ENCODE measurements at regions not wholly inside any gene's neighbourhood (a gene's known extent, or its start where the extent isn't known, plus 50 kb on each side); places are given as distances from the start of the nearest gene placed in this dataset.

- DNase-seq (ENCODE audit: low spot score in 2 of 2) (no peak), ATAC-seq (no peak)
- Mint-ChIP-seq H3K27ac (no peak overlapping the region), H3K36me3 (no peaks in the 10 kb centered on the region), H3K9me3 (no peaks in the 10 kb centered on the region)
Observed at GRCh38 chr6:130743175-130743574, 84.0 kb upstream of the SMLR1 start.

DNA sequence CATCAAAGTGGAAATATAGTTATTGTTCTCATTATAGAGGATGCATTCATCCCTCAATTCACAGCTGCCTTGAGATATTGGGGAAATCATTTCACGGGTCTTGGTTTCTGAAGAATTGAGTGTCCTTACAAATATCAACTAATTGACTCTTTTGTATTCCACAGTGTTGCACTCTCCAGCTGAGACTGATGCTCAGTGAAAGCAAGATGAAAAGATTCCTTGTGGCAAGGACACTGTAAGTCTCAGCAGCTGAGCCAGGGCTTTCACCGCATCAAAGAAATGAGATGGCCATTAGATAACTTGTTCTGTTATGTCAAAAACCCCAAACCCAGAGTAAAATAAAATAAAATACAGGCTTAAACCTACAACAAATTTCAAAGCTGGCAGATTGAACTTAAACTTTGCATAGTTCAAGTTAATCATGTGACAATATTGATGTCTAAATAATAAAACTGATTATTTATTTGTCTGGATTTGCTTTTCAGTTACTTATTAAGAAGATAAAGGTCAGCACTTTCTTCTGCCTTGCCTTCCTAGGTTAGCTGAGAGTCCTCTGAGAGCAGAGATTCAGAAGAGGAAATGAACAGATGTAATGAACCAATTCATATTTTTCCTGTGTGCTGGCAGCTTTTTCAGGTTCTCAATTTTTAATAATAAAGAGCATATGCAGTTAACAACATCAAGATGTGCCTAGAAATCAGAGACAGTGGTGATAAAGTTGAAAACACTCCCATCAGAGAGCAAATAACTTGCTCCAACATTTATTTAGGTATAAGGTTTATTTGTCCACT lies 82.4 kb upstream of the SMLR1 start:
- Mint-ChIP-seq H3K9me3 (peaks cover 3 to 5% of the 10 kb centered on the region in 2 donors), H3K27ac (no peak overlapping the region), H3K36me3 (peaks cover 5% of the 10 kb centered on the region in 2 donors)
- ATAC-seq = no peak
- no peak for DNase-seq (ENCODE audit: low spot score in 2 of 2)

- Mint-ChIP-seq H3K27ac (no peak overlapping the region), H3K9me3 (peaks cover 3 to 5% of the 10 kb centered on the region in 2 donors), H3K36me3 (peaks cover 5 to 12% of the 10 kb centered on the region in 2 donors)
- ATAC-seq = no peak
- DNase-seq (ENCODE audit: low spot score in 2 of 2) = no peak
Observed at GRCh38 chr6:130748041-130748440, 79.2 kb upstream of the SMLR1 start.

DNA sequence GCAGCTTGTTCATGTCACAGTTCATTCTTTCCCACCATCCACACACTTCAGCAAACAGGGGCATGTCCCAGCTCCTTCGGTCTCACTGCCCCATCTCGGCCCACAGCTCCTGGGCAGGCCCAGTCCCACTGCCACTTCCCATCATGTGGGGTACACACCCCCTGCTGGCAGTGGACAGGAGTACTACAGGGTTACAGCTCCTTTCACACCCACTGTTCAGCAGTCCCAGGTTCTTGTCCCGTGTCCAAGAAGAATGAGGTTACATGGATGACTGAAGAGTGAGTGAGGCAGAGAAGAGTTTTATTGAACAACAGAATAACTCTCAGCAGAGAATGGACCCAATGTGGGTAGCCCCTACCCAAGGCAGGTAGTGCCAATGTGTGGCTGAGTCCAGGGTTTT lies 77.8 kb upstream of the SMLR1 start:
- Mint-ChIP-seq H3K36me3 (peaks cover 5 to 12% of the 10 kb centered on the region in 2 donors), H3K9me3 (peaks cover 3 to 5% of the 10 kb centered on the region in 2 donors), H3K27ac (no peak overlapping the region)
- DNase-seq (ENCODE audit: low spot score in 2 of 2) = no peak
- ATAC-seq = no peak

DNA sequence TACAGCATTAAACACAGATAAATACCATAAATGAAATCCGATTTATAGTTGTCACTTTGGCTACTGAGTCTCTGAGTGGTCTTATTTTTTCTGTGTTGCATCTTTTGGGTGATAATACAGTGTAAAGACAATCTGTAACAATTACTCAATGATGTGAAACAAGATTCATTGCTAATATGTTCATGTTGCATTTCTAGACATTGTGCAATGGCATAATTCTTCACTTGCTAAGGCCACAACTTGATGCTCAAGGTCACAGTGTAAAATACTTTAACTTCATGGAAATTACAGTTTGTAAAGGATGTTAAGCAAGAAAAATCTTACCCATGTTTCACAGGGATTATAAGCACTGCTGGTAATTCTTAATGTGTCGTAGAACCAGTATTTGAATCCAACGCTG lies 74.9 kb upstream of the SMLR1 start:
- peaks cover 5 to 12% of the 10 kb centered on the region in 2 donors for H3K36me3 Mint-ChIP-seq
- peaks cover 3 to 5% of the 10 kb centered on the region in 2 donors for H3K9me3 Mint-ChIP-seq
- H3K27ac Mint-ChIP-seq = no peak overlapping the region
- no peak for DNase-seq (ENCODE audit: low spot score in 2 of 2)
- ATAC-seq = no peak

- Mint-ChIP-seq H3K36me3 (peaks cover 0 to 7% of the 10 kb centered on the region in 2 donors), H3K27ac (no peak overlapping the region), H3K9me3 (no peaks in the 10 kb centered on the region)
- ATAC-seq = no peak
- no peak for DNase-seq (ENCODE audit: low spot score in 2 of 2)
Observed at GRCh38 chr6:130754786-130755367, 72.3 kb upstream of the SMLR1 start.

- no peak overlapping the region for H3K27ac Mint-ChIP-seq
Observed at GRCh38 chr6:130755368-130756034, 71.7 kb upstream of the SMLR1 start.

DNA sequence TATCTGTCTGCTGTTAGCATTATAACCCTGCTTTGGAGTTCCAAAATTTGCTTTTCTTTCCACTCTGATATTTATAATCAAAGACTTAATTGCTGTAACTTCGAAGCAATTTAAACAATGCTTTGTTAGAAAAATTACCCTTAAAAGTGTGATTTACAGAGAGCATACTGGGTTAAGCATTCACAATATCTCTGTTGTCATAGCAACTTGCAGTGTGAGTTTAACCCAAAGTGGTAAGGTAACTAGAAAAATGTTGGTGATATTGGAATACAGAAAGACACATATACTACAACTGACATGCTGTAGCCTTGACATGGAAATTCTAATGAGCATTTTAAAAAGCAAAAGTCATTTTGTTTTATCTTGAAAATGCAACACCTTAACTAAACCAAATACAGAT lies 70.4 kb upstream of the SMLR1 start:
- no peak for ATAC-seq
- Mint-ChIP-seq H3K9me3 (no peaks in the 10 kb centered on the region), H3K36me3 (no peaks in the 10 kb centered on the region), H3K27ac (no peak overlapping the region)
- DNase-seq (ENCODE audit: low spot score in 2 of 2) = no peak

More at GRCh38 chr6:130755368-130756034, 71.7 kb upstream of the SMLR1 start:
- Mint-ChIP-seq H3K9me3 (no peaks in the 10 kb centered on the region), H3K36me3 (peaks cover 0 to 7% of the 10 kb centered on the region in 2 donors)
- DNase-seq (ENCODE audit: low spot score in 2 of 2) (no peak), ATAC-seq (no peak)

DNA sequence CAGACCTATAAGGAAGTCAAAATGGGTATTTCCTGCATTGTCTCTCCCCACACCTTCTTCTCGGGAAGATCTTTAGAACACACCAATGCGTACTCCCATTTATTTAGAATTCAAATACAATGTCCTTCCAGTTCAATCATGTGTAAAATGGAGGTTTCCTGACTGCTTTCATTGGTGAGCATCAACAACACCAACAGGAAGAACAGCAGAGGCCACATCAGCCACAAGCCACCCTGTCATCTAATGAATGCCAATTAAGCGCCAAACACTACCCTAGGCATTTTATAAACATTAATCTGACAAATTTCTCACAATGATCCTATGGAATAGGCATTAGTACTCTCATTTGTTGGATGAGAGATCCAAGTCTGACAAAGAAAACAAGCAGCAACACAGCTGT lies 68.4 kb upstream of the SMLR1 start:
- DNase-seq (ENCODE audit: low spot score in 2 of 2) = no peak

DNA sequence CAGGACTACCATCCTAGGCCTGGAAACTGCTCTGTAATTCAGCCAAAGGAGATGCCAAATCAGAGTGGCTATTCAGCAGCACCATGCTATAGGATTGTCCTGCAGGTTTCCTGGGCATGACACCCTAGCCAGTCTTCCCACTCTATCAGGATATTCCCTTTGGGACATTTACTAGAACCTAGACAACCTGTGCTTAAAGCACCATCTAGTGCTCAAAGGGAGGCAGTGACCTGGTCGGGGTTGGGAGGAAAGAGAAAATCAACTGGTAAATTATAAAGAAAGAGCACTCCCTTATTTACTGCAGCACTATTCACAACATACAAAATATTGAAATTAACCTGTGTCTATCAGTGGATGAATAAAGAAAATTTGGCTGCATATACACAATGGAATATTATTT lies 67.2 kb upstream of the SMLR1 start:
- DNase-seq (ENCODE audit: low spot score in 2 of 2) (no peak), ATAC-seq (no peak)
- H3K27ac Mint-ChIP-seq = no peak overlapping the region
- no peaks in the 10 kb centered on the region for H3K9me3 Mint-ChIP-seq
- no peaks in the 10 kb centered on the region for H3K36me3 Mint-ChIP-seq

More for the DNA sequence above, 68.4 kb upstream of the SMLR1 start:
- H3K36me3 Mint-ChIP-seq = no peaks in the 10 kb centered on the region
- H3K27ac Mint-ChIP-seq = no peak overlapping the region
- no peak for ATAC-seq
- H3K9me3 Mint-ChIP-seq = no peaks in the 10 kb centered on the region

DNA sequence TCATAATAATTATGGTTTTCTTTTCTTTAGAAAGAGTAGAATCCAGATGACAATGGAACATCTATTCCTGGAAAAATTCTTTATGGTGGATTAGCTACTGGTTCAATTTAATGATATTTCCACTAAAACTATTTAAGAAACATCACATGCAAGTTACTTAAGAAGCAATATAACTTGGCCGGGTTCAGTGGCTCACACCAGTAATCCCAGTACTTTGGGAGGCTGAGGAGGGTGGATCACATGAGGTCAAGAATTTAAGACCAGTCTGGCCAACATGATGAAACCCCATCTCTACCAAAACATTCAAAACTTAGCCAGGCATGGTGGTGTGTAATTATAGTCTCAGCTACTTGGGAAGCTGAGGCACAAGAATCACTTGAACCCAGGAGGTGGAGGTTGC lies 65.9 kb upstream of the SMLR1 start:
- Mint-ChIP-seq H3K36me3 (no peaks in the 10 kb centered on the region), H3K27ac (no peak overlapping the region), H3K9me3 (no peaks in the 10 kb centered on the region)
- no peak for DNase-seq (ENCODE audit: low spot score in 2 of 2)
- no peak for ATAC-seq

DNA sequence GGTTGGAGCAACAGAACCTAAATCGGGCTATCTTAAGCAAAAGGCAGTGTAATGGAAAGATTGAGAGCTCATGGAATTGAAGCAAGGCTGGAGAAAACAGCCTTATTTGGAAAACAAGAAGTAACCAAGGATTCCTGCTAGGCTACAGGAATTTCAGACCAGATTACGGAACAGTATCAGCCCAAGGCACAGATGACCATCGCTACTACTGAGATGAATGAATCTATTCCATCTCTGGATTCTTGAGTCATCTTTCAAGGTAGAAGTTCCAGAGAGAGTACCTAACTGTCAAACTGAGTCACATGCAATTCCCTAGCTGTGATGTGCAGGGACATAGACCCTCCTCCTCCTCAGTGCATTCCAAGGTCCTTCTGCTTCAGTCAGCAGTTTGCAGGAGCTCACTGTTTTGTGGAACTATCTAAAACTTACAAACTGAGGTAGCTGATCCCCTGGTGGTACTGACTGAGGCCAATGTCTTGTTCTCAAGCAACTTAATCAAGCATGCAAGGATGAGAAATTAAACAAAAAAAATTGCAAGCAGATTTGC lies 62.0 kb upstream of the SMLR1 start:
- Mint-ChIP-seq H3K9me3 (no peaks in the 10 kb centered on the region), H3K27ac (no peak overlapping the region), H3K36me3 (no peaks in the 10 kb centered on the region)
- ATAC-seq (no peak), DNase-seq (ENCODE audit: low spot score in 2 of 2) (no peak)

GRCh38 chr6:130766239-130767144 lies 60.7 kb upstream of the SMLR1 start:
- no peaks in the 10 kb centered on the region for H3K9me3 Mint-ChIP-seq
- ATAC-seq = no peak
- H3K27ac Mint-ChIP-seq = no peak overlapping the region

DNA sequence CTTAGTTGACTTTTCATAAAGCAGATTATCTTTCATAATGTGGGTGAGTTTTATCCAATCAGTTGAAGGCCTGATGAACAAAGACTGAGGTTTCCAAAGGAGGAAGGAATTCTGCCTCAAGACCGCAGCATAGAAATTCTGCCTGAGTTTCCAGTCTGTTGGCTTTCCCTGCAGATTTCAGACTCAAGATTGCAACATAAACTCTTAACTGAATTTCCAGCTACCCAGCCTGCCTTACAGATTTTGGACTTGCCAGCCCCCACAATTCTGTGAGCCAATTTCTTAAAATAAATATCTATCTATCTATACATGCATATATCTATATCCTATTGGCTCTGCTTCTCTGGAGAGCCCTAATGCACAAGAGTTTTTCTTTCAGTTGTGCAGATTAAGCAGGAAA lies 57.3 kb upstream of the SMLR1 start:
- ATAC-seq = no peak
- H3K27ac Mint-ChIP-seq = no peak overlapping the region
- H3K9me3 Mint-ChIP-seq = no peaks in the 10 kb centered on the region
- no peak for DNase-seq (ENCODE audit: low spot score in 2 of 2)
- H3K36me3 Mint-ChIP-seq = no peaks in the 10 kb centered on the region

More at GRCh38 chr6:130766239-130767144, 60.7 kb upstream of the SMLR1 start:
- no peaks in the 10 kb centered on the region for H3K36me3 Mint-ChIP-seq
- no peak for DNase-seq (ENCODE audit: low spot score in 2 of 2)

DNA sequence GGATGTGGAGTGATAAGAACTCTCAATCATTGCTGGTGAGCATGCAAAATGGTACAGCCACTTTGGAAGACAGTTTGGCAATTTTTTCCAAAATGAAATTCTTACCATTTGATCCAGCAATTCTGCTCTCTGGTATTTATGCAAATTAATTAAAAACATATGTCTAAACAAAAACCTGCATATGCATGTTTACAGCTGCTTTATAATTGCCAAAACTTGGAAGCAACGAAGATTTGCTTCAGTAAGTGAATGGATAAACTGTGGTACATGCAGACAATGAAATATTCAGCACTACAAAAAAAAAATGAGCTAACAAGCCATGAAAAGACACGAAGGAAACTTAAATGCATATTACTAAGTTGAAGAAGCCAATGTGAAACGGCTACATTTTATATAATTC lies 55.5 kb upstream of the SMLR1 start:
- no peaks in the 10 kb centered on the region for H3K36me3 Mint-ChIP-seq
- H3K9me3 Mint-ChIP-seq = no peaks in the 10 kb centered on the region
- ATAC-seq = no peak
- no peak overlapping the region for H3K27ac Mint-ChIP-seq
- no peak for DNase-seq (ENCODE audit: low spot score in 2 of 2)

DNA sequence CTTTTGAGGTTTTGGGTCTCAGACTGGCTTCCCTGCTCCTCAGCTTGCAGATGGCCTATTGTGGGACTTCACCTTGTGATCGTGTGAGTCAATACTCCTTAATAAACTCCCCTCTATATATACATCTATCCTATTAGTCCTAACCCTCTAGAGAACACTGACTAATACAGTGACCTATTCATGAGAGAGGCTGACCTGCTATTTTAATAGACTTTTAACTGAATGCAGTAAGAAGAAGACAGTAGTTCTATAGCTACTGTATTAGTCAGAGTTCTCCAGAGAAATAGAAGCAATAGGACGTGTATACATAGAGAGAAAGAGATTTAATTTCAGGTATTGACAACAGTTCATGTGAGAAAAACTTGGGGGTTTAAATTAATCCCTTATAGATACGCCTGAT lies 53.3 kb upstream of the SMLR1 start:
- Mint-ChIP-seq H3K27ac (no peak overlapping the region), H3K9me3 (no peaks in the 10 kb centered on the region), H3K36me3 (no peaks in the 10 kb centered on the region)
- ATAC-seq (no peak), DNase-seq (ENCODE audit: low spot score in 2 of 2) (no peak)
